Omental fat pad (tissue), 3 donors: ENCODE measurements at regions not wholly inside any gene's neighbourhood (a gene's known extent, or its start where the extent isn't known, plus 50 kb on each side); places are given as distances from the start of the nearest gene placed in this dataset.

Experiments used
- ATAC-seq: fragments of 150-250 bp; one replicate; pipeline ENCODE4 v1.9.1; 2016; ENCODE audit warnings: mild to moderate bottlenecking, moderate library complexity; ENCODE audit not compliant: low FRiP score
- DNase-seq: peaks from one replicate; pipeline ENCODE4 v3.0.0-alpha.2; 2019; ENCODE audit warnings: low spot score
- CTCF ChIP-seq, 3 donors: fragments of 450-650 bp; IDR thresholded peaks; one replicate each; pipeline ENCODE4 v1.5.1; 2016 to 2017; ENCODE audit warnings: antibody characterized with exemption in 3 of 3, mild to moderate bottlenecking in 3 of 3, moderate library complexity in 2 of 3

GRCh38 chr14:83041224-83041623, 1507.6 kb upstream of the SEL1L start:
- DNase-seq: no peak
- no peak for ATAC-seq
- no peak for TF ChIP-seq CTCF (IDR thresholded peaks at IDR 0.05)

GRCh38 chr14:83042858-83043257, 1509.2 kb upstream of the SEL1L start:
- ATAC-seq (no peak), DNase-seq (no peak)
- TF ChIP-seq CTCF (IDR thresholded peaks at IDR 0.05): no peak

GRCh38 chr14:83044001-83044400, 1510.3 kb upstream of the SEL1L start:
- ATAC-seq: no peak
- no peak for TF ChIP-seq CTCF (IDR thresholded peaks at IDR 0.05)
- no peak for DNase-seq

DNA sequence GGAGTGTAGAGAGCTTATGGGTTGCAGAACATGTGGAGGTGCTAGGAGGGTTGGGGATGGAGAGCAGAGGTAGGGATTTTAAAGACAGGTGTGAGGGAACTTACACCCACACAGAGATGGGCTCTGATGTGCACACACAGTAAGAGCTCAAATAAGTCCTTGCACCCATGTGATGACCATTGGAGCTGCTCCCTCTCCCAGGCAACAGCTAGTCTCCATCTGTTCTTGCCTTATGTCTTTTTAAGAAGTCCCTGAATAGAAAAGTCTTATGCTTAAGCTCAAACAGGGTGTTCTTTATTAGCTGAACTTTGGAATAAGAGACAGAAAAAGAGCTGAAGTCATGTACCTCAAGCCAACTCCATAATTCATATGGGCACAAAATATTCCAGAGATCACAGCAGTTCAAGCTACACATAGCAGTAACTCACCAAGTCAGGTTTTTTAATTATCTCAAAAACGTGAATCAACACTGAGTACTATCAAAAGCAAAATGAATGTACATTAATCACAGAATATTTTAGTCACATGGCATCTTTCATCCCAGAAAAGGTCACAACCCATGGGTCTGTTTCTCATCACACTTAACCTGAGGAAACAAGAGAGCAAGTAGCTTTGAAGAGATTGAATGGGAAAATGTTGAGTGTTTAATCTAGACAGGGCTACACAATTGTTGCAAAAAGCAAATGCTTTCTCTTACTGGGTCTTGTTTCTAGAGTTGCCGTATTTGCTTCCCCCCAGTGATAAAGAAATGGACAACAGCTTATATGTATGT, 1513.6 kb upstream of the SEL1L start:
- TF ChIP-seq CTCF (IDR thresholded peaks at IDR 0.05): no peak
- ATAC-seq (no peak), DNase-seq (no peak)

GRCh38 chr14:83053022-83053710, 1519.5 kb upstream of the SEL1L start:
- DNase-seq (no peak), ATAC-seq (no peak)
- TF ChIP-seq CTCF (IDR thresholded peaks at IDR 0.05): no peak

- ATAC-seq: no peak
- no peak for DNase-seq
- TF ChIP-seq CTCF (IDR thresholded peaks at IDR 0.05): no peak
Observed at GRCh38 chr14:83058068-83058467, 1524.4 kb upstream of the SEL1L start.
